HFF-Myc (cell line): ENCODE measurements at regions not wholly inside any gene's neighbourhood (a gene's known extent, or its start where the extent isn't known, plus 50 kb on each side); places are given as distances from the start of the nearest gene placed in this dataset.

ENCODE experiments used
- DNase-seq: peaks from one replicate; pipeline ENCODE4 v3.0.0-alpha.2; 2011; ENCODE audit warnings: low read depth; ENCODE audit errors: extremely low read depth
- H3K4me3 ChIP-seq: replicated peaks from 2 replicates; pipeline ENCODE4 v1.5.1; 2011; ENCODE audit warnings: low read depth, mild to moderate bottlenecking, control low read depth, low read length
- TF ChIP-seq, protein P1 (sequence below): IDR thresholded peaks from 2 replicates; pipeline ENCODE4 v1.5.1; 2012; ENCODE audit warnings: mild to moderate bottlenecking, low read depth, low read length, control low read depth; ENCODE audit errors: missing control alignments

DNA sequence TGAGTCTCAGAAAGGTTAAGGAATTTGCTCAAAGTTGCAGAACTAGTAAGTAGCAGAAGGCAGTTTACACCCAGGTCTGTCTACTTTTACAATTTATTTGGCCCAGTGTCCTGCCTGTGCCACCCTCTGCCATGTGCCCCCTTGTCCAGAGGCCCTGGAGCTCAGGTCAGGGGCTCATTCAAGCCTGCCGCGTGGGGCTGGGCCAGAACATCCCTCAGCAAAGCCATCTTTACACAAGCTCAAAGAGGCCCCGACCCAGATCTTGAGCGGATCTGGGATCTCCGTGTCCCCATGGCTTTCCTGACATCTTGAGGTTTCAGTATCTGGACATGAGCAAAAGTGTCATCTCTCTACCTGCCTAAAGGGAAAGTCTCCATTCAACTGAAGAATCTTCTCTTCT, 76.4 kb upstream of the VSTM2B start:
- DNase-seq = no peak
- no peak overlapping the region for H3K4me3 ChIP-seq
- TF ChIP-seq, protein P1, sequence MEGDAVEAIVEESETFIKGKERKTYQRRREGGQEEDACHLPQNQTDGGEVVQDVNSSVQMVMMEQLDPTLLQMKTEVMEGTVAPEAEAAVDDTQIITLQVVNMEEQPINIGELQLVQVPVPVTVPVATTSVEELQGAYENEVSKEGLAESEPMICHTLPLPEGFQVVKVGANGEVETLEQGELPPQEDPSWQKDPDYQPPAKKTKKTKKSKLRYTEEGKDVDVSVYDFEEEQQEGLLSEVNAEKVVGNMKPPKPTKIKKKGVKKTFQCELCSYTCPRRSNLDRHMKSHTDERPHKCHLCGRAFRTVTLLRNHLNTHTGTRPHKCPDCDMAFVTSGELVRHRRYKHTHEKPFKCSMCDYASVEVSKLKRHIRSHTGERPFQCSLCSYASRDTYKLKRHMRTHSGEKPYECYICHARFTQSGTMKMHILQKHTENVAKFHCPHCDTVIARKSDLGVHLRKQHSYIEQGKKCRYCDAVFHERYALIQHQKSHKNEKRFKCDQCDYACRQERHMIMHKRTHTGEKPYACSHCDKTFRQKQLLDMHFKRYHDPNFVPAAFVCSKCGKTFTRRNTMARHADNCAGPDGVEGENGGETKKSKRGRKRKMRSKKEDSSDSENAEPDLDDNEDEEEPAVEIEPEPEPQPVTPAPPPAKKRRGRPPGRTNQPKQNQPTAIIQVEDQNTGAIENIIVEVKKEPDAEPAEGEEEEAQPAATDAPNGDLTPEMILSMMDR = no peak

DNA sequence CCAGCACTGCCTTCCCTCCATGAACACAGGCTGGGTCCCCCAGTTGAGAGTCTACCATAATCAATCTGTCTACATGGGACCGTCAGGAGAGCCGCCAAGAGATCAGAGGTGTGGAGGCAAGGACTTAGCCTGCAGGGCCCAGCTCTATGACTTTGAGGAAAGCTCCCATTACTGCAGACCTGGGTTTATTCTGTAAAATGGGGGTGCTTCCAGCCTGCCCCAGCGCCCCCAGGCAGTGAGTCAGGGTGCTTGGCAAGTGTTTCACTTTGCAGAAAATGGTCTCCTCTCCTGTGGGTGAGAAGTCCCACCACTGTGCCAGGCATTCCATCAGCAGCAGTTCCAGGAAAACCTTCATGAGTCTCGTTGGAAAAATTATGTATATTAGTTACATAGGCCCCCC, 75.5 kb upstream of the VSTM2B start:
- no peak for DNase-seq
- TF ChIP-seq, protein P1 = no peak

DNA sequence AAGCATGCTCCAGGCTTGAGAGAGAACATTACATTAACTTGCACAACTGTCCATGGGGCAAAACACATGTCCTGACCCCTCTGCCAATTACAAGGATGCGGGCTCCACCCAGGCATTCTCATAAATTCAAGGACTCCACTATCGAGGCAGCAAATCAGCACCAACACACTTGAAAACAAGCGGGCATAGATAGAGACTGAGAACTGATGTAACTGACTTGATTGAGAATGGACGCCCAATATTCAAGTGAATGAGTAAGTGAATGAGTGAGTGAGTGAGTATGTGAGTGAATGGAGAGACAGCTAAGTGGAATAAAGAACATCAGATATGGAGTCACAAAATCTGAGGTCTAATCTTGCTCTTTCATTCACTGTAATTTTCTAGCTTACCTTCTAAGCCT, 75.0 kb upstream of the VSTM2B start:
- TF ChIP-seq, protein P1 = no peak
- DNase-seq = no peak
- no peak overlapping the region for H3K4me3 ChIP-seq

More for the DNA sequence above, 75.5 kb upstream of the VSTM2B start:
- H3K4me3 ChIP-seq = no peak overlapping the region

DNA sequence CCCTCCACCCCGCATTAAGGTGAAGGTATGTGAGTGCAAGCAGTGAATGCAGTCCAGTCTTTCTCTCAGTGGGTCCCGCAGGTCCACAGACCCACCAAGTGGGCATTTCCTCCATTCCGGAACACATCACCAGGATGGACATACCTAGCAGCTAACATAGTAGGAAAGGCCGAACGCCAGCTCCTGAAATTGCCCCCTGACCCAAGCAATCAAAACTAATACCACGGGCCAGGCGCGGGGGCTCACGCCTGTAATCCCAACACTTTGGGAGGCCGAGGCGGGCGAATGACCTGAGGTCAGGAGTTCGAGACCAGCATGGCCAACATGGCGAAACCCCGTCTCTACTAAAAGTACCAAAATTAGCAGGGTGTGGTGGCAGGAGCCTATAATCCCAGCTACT, 71.7 kb upstream of the VSTM2B start:
- H3K4me3 ChIP-seq = no peak overlapping the region
- no peak for DNase-seq
- TF ChIP-seq, protein P1 = no peak

DNA sequence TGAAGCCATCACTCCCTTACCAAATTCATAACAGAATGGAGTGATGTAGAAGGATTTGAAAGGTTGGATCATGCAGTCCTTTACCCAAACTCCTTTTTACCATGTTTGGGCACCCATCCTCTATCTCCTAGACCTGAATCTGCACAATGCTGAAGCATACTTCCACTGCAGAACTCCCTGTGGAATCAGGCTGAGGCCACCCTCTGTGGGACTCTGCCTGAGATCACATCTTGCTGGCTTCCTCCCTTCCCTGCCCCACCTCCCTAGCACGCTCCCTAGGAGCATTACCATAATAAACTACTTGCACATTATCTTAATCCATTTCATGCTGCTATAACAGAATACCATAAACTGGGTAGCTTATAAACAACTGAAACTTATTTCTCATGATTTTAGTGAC, 68.4 kb upstream of the VSTM2B start:
- no peak overlapping the region for H3K4me3 ChIP-seq
- DNase-seq = no peak
- TF ChIP-seq, protein P1 = no peak

DNA sequence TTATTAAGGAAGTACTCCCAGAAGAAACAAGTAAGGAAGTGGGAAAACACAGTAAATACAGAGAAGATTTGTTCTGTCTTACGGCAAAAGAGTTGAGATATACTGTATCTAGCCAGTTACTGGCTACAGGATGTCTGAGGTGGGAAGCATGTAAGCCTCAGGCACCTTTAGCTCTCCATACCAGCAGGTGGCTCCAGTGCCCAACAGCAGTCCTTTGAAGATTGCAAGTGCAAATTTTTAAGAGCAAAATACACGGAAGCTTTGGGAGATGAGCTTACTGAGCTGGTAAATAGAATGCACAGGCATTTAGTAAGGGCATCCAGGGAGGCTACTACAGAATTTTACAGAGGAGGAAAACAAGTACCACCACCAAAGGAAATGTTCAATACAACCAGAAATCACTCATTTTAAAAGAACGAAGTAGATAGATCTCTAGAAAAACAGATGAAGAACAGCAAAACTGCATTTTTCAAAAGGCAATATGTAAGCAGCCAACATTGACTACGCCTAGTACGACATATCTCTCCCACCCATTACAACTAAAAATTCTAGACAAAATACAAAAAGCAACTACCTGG, 57.9 kb upstream of the VSTM2B start:
- TF ChIP-seq, protein P1 = peak; percentile 28
- H3K4me3 ChIP-seq = no peak overlapping the region
- DNase-seq = peak; percentile 4

DNA sequence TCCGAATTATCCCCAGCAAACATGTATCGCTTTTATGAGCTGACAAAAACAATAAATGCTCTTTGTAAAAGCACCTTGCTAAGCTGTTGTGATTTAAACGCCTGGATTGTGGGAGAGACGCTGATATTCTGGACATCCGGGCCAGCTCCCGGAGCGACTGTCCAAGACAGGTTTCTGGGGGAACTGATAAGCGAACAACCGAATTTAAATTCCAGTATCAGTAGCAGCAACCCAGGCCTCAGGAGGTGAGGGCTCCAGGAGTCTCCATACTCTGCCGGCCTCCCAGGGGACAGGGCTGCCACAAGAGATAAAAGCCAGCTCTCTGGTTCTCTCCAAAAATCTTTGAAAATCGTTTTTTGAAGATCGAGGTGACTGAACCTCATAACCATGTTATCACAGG, 50.3 kb upstream of the VSTM2B start:
- no peak overlapping the region for H3K4me3 ChIP-seq
- no peak for DNase-seq
- TF ChIP-seq, protein P1 = no peak
